ENCODE measurements at regions not wholly inside any gene's neighbourhood (a gene's known extent, or its start where the extent isn't known, plus 50 kb on each side); places are given as distances from the start of the nearest gene placed in this dataset.

DNA sequence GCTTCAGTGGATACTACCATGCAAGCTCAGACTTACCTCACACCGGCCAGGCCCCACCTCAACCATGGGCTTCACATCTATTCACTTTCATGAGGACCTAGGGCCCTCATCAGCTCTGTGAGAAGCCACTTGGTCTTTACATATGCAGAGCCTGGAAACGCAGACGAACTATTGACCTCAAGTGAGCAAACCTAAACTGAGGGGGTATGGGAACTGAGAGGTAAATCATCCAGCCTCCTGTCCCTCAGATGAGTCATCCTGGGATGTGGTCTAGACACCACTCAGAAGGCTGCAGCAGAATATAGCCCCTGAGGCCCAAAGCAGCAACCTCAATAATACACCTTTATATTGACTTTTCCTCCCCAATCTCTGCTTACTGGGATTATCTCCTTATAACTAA lies 578.0 kb downstream of the INSC start:
- TF ChIP-seq, protein P1, sequence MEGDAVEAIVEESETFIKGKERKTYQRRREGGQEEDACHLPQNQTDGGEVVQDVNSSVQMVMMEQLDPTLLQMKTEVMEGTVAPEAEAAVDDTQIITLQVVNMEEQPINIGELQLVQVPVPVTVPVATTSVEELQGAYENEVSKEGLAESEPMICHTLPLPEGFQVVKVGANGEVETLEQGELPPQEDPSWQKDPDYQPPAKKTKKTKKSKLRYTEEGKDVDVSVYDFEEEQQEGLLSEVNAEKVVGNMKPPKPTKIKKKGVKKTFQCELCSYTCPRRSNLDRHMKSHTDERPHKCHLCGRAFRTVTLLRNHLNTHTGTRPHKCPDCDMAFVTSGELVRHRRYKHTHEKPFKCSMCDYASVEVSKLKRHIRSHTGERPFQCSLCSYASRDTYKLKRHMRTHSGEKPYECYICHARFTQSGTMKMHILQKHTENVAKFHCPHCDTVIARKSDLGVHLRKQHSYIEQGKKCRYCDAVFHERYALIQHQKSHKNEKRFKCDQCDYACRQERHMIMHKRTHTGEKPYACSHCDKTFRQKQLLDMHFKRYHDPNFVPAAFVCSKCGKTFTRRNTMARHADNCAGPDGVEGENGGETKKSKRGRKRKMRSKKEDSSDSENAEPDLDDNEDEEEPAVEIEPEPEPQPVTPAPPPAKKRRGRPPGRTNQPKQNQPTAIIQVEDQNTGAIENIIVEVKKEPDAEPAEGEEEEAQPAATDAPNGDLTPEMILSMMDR (IDR thresholded peaks at IDR 0.05): no peak
- no peak for TF ChIP-seq POLR2A (IDR thresholded peaks at IDR 0.05)
